Urothelium cell line (cell line): ENCODE measurements at regions not wholly inside any gene's neighbourhood (a gene's known extent, or its start where the extent isn't known, plus 50 kb on each side); places are given as distances from the start of the nearest gene placed in this dataset.

Experiments
- DNase-seq: peaks from one replicate; pipeline ENCODE4 v3.0.0; 2011; ENCODE audit warnings: low spot score, mixed read lengths
- FAIRE-seq: peaks from 2 replicates; lab custom pipeline; 2011; peaks lifted over from hg19 to GRCh38; lab: Jason Lieb, UNC

DNA sequence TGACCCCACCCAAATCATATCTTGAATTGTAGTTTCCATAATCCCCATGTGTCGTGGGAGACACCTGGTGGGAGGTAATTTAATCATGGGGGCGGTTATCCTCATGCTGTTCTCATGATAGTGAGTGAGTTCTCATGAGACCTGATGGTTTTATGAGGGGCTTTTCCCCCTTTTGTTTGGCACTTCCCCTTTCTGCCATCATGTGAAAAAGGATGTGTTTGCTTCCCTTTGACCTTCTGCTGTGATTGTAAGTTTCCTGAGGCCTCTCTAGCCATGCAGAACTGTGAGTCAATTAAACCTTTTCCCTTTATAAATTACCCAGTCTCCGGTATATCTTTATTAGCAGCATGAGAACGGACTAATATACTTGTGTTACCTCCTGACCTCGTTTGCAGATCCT lies 156.6 kb upstream of the MTNR1B start:
- DNase-seq: no peak
- no peak for FAIRE-seq

DNA sequence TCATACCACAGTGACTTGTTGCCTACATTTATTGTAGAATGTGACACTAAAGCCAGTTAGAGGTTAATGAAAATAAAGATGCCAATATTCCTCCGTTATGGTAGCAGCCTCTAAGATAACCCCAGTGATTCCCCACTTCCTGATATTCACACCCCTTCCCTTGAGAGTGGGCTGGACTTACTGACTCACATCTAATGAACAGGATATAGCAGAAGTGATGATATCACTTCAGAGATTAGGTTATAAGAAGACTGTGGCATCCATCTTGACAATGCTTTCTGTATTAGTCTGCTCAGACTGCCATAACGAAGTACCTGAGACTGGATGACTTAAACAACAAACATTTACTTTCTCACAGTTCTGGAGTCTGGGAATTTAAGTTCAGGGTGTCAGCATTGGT lies 149.6 kb upstream of the MTNR1B start:
- DNase-seq (no peak), FAIRE-seq (no peak)

DNA sequence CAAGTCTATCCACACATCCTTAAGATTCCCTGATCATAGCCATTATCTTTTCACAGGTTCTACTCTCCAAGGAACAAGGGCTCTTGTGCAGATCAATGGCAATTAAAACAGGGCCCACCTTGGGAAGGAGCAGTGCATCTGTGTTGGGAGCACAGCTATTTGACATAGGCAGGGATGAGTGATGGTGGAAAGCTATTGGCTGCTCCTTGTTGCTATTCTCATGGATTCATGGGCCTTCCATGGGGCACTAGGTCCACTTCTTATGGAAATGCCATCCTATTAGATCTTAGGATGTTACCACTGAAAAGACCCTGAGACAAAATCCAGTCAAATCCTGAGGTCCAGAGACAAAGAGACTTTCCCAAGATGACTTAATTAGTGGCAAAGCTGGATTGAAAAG lies 148.6 kb upstream of the MTNR1B start:
- no peak for FAIRE-seq
- DNase-seq: no peak

DNA sequence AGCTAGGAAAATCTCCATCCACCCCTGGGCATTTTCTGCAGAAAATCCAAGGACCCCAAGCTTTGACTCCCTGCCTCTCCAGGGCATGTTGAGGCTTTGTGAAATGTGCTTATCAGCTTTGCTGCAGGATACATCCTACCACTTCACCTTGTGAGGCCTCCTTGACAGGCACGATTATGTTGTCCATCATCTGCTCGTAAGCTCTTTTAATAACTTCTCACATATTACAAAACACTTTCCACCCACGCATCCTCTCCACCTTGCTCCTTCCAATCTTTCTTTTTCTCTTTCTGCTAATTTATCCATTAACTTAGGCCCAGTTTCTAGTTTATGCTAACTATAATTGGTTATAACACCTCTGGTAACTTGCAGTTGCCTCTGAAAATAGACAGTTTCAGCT lies 147.0 kb upstream of the MTNR1B start:
- no peak for FAIRE-seq
- DNase-seq: no peak

DNA sequence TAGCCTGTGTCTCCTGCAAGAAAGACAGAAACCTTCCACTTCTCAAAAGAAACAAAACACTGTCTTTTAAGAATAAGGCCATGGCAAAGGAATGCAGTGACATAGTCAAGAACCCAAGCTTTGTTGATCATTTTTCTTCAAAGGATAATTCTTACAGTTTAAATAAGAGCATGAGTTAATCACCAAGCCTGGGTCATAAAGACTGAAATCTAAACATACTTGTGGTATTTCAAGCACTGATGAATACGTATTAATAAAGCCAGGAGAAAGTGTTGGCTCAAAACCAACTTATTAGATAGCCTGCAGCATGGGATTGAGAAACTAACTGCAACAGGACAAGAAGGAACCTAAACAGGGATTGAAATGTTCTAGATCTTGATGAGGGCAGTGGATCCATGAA lies 143.3 kb upstream of the MTNR1B start:
- DNase-seq: no peak
- FAIRE-seq: no peak

DNA sequence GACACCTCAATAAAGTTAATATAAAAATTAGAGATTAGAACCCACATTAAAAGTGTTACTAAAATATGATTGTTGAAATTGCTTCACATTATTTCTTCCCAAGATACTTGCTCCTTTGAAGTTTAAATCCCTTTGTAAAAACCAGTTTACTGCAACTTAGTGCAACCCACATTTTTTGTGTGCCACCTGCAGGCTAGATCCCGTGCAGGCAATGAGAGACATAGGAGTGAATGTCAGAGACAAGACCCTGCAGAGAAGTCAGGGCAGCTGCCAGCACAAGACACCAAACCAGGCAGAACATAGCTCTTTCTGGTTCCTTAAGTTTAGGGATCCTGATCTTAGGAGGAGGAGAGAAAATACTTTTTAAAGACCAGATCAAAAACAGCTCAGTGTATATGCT lies 142.8 kb upstream of the MTNR1B start:
- DNase-seq (no peak), FAIRE-seq (no peak)

DNA sequence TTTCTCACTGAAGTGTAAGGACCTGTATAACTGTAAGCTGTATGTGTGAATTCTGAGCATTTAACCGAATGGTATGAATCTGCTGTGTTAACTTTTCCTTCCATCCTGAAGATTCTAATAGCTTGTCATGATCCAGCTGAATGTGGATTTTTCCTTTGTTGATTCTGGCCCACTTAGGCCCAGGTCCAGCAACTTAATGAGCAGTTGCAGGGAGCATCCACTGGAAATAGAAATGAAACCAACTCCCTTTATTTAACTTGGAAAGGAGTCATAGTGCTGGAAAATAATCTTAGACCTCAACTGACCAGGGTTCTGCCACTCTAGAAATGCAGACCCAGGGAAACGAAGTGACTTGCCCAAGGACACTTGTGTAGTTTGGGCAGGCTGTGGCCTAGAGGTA lies 142.3 kb upstream of the MTNR1B start:
- no peak for FAIRE-seq

DNA sequence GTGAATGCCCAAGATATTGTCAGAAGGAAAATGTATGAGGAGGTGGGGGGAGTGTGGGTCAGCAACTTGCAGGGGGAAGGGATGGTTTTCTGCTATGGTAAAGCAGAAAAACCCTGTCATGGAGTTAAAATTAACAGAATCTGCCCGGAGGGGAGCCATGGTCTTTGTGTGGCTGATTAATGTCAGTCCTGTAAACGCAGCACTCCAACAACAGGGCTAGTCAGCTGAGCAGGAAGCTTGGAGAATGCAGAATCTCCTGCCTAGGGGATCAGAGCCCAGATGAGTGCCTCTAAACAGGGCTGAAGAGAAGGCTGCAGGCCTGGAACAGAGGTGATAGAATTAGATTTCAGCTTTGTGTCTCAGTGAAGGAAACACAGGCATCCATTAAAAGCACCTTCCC lies 140.9 kb upstream of the MTNR1B start:
- DNase-seq: no peak
- no peak for FAIRE-seq

More for the DNA sequence above, 142.3 kb upstream of the MTNR1B start:
- no peak for DNase-seq

DNA sequence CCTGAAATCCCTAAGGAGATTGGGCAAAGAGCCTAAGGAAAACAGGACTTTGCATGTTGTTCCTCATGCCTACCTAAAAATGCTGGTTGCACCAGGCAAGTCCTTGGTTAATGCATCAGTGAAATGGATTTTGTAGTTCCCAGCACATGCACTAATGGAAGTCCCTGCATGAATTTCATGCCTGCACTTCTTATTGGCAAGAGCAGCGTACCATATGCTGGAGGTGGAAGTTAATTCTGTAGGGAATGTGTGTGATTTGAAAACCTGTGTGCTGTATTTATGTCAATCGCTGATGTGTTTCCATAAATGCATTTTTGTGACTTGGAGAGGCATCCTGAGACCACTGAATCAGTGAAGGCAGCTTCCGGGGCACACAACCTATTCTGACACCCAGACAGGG lies 140.3 kb upstream of the MTNR1B start:
- DNase-seq (no peak), FAIRE-seq (no peak)

DNA sequence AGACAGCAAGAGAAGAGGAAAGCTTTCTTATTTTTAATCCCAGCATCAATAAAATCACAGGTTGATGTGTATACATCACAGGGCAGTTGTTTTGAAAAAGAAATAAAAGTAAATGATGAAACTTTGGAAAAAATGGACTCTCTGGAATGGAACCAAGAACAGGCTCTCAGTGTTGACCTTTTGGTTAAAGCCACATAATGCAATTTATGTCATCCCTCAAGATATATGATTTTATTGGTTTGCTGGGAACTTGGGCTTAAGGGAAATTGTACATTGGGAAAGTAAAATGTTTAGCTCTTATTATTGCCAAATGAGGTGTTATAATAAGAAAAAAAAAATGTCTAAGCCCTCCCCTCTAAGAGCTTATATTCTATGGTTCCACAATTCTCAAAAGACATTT lies 139.8 kb upstream of the MTNR1B start:
- DNase-seq (no peak), FAIRE-seq (no peak)

DNA sequence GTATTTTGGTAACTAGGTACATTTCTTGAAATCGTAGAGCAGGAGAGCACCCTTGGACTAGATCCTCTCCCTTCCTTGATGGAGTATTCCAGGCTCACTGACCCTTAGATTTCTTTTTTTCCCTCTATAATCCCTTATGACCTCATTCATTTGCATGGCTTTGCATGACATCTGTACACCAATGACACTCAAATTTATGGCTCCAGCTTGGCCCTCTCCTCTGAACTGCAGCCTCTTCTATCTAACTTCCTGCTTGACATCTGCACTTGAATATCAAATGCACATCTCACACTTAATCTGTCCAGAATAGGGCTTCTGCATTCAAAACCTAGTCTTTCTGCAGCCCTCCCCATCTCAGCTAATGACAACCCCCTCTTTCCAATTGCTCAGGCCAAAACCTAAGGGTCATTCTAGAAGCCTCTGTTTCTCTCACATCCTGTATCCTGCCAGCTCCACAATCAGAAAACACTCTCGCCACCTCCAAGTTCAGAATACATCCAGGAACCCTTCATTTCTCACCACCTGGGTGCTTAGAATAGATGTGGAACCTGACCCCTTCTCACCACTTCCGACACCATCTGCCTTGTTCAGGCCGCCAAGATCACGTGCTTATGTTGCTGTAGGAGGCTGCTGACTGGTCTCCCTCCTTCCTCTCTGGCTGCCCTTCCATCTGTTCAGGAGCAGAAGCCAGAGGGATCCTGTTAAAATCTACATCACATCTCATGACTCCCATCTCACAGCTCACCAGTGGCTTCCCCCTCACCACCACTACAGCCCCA lies 138.9 kb upstream of the MTNR1B start:
- FAIRE-seq: no peak
- DNase-seq: no peak

DNA sequence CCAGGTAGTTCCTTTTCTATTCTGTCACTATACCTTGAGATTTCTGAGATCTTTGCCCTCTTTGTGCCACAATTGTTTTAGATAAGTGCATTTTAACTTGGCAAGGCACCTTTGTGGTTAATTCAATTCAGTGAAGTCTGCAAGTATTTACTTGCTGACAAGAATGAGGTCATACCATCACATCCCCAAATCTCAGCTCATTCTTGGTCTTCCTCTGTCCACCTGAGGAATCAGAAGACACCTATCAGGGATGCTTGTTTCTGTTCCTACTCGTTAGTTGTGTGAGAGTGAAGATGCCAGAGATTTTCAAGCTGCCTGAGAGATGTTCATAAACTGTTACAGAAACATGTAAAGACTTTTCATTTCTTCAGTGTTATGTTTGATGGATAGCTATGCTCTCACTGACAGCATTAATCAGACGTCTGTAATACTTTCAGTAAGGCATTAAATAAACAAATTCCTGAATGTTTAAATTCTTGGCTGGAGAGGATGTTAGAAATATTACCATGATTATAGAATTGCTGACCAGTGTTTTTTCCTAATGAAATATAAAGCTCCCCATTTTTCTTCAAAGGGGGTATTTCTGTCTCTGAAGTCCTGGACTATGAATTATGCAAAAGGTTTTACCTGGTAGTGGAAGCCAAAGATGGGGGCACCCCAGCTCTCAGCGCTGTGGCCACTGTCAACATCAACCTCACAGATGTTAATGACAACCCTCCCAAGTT lies 135.0 kb upstream of the MTNR1B start:
- DNase-seq (no peak), FAIRE-seq (no peak)

DNA sequence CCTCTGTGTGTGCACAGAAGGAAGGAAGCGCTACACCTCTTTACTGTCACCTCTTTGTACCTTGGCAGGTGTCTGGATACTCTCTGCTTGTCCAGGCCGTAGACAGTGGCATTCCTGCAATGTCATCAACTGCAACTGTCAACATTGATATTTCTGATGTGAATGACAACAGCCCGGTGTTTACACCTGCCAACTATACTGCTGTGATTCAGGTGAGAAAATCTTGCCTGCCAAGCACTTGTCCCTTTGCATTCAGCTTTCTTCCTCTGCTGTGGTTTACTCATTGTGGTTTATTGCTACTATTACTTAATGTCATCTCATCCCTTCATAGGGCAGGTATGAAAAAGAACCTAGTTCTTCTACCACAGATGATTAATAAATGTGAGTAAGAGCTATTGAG lies 131.9 kb upstream of the MTNR1B start:
- DNase-seq (no peak), FAIRE-seq (no peak)

DNA sequence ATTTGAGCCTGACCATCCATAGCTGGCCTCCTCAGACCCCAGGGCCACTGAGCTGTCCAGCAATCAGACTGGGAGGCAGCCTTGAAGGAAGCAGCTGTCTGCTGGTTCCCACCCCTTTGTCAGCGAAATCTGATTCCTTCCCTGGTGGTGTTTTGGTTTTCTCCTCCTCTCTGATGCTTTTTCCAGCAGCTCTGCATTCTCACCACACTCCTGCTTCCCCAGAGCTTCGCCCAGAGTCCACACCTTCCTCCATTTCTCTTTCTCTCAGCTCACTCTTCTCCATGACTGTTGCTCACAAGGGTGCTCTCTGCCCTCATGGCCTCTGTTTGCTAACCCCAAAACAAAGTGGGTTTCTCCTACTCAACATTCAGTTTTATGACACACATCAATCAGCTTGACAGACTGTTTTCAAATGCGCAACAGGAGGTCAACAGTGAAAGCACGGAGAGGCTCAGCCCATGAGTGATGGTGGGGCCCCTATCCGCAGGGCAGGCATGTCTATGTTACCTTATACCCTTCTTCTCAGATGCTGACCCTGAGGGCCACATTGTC lies 130.6 kb upstream of the MTNR1B start:
- FAIRE-seq: no peak
- no peak for DNase-seq

DNA sequence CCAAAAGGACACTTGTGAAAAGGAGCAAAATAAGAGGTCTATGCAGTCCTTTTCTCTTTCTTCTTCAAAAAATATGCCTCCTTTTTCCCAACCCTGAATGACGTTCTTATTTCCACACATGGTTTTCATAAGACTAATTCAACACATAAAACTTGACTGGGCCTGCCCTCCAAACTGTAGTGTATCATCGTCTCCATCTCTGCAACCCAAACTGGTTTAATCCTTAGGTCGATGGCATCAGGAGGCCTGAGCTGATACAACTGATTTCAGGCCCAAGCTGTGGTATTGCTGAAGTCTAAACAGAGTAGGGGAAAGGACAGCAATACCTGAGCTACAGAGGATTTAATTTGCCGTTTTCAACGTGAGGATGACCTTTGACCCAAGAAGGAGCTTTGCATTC lies 130.0 kb upstream of the MTNR1B start:
- DNase-seq (no peak), FAIRE-seq (no peak)

DNA sequence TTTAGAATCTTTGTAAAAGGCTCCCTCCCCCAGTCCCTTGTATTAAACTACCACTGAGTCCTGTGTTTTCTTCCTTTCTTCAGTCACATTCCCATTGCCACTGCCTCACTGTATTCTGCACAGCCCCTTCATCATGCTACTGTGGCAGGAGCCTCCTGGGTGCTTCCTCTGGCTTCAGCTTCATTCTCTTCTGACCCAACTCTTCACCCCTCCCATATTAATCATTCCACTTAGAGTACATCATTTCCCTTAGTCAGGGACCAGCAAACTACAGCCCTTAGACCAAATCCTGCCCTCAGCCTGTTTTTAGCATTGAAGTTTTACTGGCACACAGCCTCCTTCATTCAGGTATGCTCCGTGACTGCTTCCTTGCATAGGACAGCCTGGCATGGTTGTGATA lies 127.7 kb upstream of the MTNR1B start:
- no peak for DNase-seq
- no peak for FAIRE-seq

DNA sequence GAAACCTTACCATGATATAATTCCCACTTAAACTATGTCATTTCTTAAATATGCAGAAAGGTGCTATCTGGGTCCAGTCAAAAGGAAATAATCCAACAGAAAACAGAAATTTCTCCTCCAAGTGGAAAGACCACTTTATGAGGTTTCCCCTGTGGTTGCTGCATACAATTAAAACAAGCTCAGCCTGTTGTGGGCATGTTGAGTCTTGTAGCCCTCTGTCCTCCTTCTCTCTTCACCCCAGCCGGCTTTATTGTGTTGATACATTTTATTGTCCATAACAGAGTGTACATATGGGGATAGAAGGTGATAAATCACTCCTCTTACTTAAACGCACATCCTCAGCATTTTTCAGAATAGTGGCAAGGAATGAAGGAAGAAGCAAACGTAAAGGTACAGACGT lies 126.0 kb upstream of the MTNR1B start:
- no peak for FAIRE-seq
- DNase-seq: no peak

DNA sequence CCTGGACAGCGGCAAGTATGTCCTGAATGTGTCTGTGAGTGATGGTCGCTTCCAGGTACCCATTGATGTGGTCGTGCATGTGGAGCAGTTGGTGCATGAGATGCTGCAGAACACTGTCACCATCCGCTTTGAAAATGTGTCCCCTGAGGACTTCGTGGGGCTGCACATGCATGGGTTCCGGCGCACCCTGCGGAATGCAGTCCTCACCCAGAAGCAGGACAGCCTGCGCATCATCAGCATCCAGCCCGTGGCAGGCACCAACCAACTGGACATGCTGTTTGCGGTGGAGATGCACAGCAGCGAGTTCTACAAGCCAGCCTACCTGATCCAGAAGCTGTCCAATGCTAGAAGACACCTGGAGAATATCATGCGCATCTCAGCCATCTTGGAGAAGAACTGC lies 125.3 kb upstream of the MTNR1B start:
- DNase-seq (no peak), FAIRE-seq (peak; percentile 48)

DNA sequence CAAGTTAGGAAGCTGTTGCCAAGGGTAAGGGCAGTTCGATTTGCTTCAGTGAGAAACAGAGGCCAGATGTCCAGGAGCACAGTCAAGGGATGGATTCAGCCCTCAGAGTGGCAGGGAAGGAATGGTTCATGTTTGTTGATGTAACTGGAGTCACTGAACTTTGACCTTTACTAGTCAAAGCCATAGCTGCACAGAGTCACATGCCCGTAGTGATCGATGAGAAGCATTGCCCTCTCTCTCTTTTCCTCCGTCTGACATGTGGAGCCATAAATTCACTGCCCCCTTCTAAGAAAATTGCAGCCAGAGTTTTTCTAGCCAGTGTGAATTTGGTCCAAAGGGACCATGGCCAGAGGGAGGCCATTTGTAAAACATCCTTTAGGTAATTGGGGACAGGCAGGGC lies 124.1 kb upstream of the MTNR1B start:
- DNase-seq (no peak), FAIRE-seq (no peak)

DNA sequence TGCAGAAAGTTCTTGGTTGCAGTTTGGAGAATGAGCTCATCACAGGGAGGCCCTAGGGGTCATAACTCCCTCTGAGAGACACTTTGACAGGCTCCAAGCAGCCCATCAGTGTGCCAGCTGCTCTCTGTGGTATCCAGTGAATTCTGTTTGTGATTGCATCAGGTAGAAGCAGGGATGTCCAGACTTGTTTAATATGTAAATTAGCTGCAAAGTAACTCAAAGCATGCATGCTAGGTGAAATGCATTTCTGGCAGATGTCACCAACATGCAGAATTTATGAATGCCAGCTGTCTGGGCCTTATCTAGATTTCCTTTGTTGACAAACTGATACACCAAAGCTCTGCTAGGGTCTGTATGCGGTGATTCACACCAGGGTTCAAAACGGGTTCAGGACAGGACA lies 123.6 kb upstream of the MTNR1B start:
- no peak for DNase-seq
- FAIRE-seq: no peak

DNA sequence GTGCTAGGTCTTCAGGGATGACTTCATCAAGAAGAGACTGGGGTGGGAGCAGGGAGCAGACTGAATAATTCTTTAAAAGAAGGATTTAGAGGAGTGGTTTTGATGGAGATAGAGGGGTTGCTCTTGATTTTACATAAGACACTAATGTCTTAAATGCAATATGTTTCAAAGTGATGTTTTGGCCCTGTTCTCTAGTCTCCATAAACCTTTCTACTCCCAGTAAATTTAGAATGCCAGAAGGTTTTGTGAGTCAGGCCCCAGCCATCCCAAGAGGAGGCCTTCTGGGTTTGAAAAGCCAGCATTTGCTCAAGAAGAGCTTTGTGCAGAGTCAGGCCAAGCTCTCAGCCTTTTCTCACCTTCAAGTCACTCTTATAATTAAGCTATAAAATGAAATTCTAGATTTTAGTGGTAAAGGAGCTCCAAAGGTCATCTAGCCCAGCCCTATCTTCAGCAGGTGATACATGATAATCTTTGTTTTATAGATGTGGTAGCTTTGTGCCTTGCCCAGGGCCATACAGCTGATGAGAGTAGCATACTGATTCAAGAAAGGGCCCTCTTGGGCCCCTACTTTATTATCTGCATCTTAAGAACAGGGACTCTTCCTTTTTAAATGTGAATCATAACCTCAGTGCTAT lies 122.8 kb upstream of the MTNR1B start:
- FAIRE-seq: no peak

DNA sequence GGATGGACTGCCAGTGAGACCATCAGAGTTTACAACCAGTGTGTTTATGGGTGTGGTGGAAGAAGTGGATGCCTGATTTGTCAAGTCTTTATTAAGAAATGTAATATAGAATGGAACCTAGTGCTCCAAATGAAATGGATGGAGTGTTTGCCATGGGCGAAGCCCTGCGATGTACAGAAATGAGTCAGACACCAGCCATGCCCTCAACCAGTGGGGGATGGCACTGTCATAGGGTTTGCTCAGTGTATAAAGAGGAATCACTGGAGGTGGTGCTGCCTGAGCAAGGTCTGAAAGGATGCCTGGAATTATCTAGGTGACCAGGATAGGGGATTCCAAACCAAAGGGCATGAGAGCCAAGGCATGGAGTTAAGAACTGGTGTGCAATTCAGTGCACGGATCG lies 120.9 kb upstream of the MTNR1B start:
- no peak for DNase-seq
- FAIRE-seq: no peak

More for the DNA sequence above, 122.8 kb upstream of the MTNR1B start:
- DNase-seq: no peak
